HT1080 (cell line): ENCODE measurements at regions not wholly inside any gene's neighbourhood (a gene's known extent, or its start where the extent isn't known, plus 50 kb on each side); places are given as distances from the start of the nearest gene placed in this dataset.

ENCODE experiments used
- DNase-seq: peaks from one replicate; pipeline ENCODE4 v3.0.0-alpha.2; 2015; ENCODE audit warnings: low read depth

GRCh38 chr9:19512103-19512832 is 103.5 kb downstream of the ACER2 start:
- no peak for DNase-seq

GRCh38 chr9:19511694-19512093 is 102.9 kb downstream of the ACER2 start:
- no peak for DNase-seq

- DNase-seq: no peak
These were observed 102.1 kb downstream of the ACER2 start for GRCh38 chr9:19510907-19511306.
